Left colon (tissue), 2 donors: ENCODE measurements at regions not wholly inside any gene's neighbourhood (a gene's known extent, or its start where the extent isn't known, plus 50 kb on each side); places are given as distances from the start of the nearest gene placed in this dataset.

Experiments
- ATAC-seq: fragments of 200-7000 bp; cut with Tn5 transposase; one replicate; pipeline ENCODE4 v1.9.1; 2020; ENCODE audit warnings: mild to moderate bottlenecking, moderate library complexity
- DNase-seq, 2 donors: peaks; one replicate each; pipeline ENCODE4 v3.0.0-alpha.2; 2020
- intact Hi-C, 2 donors: fragments of 100-400 bp; cut with DNase I in 1 of 2; cut with micrococcal nuclease in 1 of 2; formaldehyde crosslinking; loops; one replicate each; pipeline versions ENCODE4 v1.11.2 to v1.14.0; 2022; cut with DNase I, micrococcal nuclease
- donor health status: DM: no; HTN: no; CAD: no.
- donor health status: DM: yes; HTN: yes; CAD: no.

DNA sequence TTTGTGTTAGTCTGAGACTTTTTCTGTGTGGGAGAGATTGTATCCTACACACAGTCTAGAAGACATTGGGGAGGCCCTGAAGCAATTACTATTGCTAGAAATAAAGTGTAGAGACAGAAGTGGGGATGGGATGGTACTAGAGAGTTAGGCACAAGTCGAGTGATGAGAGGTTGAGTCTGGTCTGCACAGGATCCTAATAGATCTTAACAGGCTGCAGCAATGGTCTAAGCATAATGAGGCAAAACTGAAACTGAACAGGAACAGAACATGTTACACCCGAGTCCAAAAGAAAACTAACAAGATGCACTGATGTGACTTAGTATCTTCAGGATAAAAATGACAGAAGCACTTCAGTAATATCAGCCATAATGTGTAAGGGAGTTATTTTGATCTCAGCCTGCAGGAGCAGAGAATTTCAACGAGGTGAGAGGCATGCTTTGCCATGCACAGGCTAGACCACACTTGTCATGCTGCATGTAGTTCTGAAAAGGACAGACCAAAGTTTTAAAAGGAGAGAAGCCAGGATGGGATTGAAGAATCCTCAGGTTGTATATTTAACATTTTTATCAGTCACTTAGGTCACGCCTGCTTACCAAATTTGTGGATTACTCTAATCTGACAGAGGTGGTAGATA lies 205.8 kb upstream of the BOD1L1 start:
- intact Hi-C loops, result no loop called here
- ATAC-seq (no peak), DNase-seq (no peak)

- no peak for ATAC-seq
- intact Hi-C loops, result no loop called here
- no peak for DNase-seq
Observed at GRCh38 chr4:13836946-13837912, 209.7 kb upstream of the BOD1L1 start.

GRCh38 chr4:13840502-13841190 lies 213.1 kb upstream of the BOD1L1 start:
- DNase-seq (no peak), ATAC-seq (no peak)
- intact Hi-C loops, result no loop called here

DNA sequence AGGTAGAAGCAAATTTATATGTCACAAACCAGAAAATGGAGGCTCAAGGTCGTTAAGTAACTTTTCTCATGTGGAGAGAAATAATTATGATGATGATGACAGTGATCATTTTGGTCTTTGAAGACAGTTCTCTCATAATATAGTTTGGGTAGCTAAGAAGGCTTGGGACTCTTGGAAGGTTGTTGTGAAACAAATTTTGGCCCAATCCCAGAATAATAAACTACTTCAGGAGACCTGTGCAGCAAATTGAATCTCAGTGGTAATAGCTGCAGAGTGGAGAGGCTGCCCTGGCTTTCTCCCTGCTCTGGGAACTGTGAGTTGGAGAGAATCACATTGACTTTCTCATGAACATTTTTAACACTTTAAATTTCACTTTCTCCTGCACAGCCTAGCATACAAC lies 217.2 kb upstream of the BOD1L1 start:
- ATAC-seq (no peak), DNase-seq (no peak)
- intact Hi-C loops, result no loop called here

GRCh38 chr4:13849778-13850177 lies 222.3 kb upstream of the BOD1L1 start:
- intact Hi-C loops, result no loop called here
- no peak for DNase-seq
- no peak for ATAC-seq

DNA sequence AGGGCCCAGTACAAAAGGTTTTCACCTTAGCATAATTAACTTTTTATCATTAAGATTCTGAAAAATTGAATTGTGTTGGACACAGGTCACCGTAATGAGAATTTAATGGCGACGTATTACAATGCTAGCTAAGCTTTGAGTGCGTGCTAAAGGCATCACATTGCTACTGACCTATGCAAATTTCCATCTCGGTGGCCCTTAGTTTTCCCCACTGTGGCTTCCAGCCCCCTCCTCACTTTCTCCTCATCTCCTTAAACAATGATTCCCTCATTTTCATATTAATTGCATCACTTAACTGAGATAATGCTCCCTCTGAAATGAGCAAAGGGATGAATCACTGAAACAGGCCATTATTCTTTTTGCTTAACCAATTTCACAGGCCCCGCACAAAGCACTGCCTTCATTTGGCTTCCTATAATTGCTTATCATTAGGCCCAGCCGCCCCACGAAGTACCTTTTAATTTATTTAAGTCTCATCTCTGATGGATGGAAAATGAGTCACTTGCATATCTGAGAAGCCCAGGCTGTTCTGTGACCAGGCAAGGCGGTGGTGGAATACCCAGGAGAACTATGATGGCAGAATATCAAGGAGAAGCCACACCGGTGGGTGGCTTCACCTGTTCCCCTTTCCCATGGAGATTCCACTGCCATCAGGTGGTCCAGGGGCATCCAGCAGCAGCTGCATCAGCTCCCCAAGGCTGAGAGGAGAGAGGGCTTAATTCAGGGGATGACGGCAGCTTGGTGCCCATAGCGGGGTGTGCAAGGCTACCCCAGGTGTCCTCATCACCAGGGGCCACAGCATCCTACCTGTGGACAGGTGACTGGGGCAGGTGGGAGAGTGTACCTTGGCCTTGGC lies 223.8 kb upstream of the BOD1L1 start:
- intact Hi-C loops, result no loop called here
- ATAC-seq, result no peak
- no peak for DNase-seq

DNA sequence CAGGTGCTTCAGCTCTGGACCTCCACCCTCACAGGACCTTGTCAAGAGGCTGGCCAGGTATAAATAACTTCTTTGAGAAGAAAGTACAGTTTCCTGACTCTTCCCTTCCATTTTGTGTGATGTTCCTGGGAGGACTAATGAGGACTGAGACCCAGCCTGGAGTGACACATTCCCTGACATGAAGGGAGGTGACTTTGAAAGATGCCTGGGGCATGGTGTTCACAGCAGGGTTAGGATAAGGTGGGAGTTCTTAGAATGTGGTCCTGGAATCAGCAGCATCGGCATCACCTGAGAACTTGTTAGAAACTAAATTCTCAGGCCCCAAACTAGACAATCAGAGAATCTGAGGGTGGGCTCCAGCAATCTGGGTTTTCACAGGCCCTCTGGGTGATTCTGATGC lies 224.9 kb upstream of the BOD1L1 start:
- intact Hi-C loops, result no loop called here
- no peak for ATAC-seq
- no peak for DNase-seq

DNA sequence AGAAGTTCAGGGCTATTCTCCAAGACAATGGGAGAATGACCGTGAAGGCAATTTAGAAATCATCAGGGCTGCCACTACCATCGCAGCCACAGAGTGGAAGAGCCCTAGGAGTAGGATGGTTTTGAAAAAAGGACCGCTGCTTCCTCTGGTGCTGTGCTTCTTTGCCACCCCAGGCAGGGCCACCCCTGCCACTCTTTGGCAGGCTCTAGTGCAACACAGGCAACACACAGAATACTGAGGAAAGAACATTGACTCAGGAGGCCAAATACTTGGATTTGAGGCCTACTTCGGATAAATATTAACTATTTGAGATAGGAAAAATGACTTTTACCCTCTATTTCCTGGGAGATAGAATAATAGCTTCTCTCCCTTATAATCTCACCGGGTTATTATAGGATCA lies 228.9 kb upstream of the BOD1L1 start:
- ATAC-seq (no peak), DNase-seq (no peak)
- intact Hi-C loops, result no loop called here

GRCh38 chr4:13857397-13857796 lies 229.9 kb upstream of the BOD1L1 start:
- no peak for DNase-seq
- no peak for ATAC-seq
- intact Hi-C loops, result no loop called here

DNA sequence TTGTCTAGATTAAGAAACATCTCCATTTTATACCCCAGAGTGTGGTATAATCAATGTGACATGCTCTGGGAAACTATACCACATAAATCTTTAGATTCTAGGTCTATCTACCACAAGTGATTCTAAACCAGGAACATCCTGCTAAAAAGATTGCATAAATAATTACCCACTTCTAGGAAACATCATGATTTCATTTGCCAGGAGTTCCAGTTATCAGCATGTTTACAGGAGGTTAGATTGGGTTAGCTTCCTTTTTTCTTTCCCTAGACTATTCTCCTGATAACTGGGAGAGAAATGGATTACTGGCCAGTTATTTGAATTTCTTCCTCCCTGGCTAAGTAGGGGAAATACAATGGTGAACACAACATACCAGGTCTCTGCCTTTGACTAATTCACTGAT lies 230.3 kb upstream of the BOD1L1 start:
- intact Hi-C loops, result no loop called here
- DNase-seq, result no peak
- no peak for ATAC-seq

GRCh38 chr4:13859423-13859822 lies 231.9 kb upstream of the BOD1L1 start:
- ATAC-seq, result no peak

DNA sequence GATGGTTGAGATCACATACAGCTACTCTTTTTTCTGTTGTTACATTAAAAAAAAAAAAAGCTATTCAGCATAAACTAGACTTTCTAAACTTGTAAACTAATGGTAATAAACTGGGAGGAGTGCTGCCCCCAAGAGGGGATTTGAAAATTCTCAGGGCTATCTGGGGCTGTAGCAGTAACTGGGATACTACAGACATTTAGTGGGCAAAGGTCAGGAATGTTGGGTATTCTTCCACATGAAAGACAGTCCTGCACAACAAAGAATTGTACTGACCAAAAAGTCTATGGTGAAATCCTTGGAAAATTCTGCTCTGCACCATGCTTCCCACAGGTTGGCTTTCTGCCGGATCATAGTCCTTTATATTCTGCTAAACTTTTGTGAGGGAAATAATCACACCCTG lies 232.6 kb upstream of the BOD1L1 start:
- DNase-seq (no peak), ATAC-seq (no peak)
- intact Hi-C loops, result no loop called here

More at GRCh38 chr4:13859423-13859822, 231.9 kb upstream of the BOD1L1 start:
- no peak for DNase-seq
- intact Hi-C loops, result no loop called here

DNA sequence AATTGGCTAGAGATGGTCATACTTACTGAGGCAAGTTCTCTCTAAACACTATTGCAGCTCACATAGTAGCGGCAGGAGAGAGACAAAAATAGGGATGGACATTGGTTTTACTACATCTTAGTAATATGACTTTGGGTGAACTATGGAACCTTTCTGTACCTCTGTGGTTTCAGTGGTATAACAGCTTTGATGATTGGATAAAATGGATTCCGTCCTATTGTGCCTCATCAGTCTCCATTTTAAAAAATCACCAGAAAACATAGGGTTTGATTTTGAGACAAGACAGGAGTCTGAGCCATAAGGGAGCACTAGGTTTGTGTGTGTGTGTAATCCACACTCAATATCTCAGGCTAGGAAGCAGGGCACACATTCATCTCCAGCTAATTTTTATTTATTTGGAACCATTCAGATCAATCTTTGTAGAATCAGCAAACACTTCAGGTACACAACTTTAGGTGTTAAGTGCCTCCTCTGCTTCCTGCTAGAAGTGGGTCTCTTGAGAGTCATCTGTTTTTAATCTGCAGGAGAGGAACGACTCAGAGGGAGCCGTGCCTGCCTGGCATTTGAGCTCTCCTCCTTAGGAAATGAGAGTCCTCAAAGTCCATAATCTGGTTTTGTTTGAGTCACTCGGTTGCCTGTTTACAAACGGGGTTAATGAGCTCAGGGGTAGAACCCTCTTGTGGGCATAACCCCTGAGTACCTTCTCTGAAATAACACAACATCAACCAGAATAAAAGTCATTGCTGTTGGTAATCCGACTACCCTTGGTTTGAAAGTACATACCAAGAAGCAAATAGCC lies 238.5 kb upstream of the BOD1L1 start:
- ATAC-seq (no peak), DNase-seq (no peak)
- intact Hi-C loops, result no loop called here

- ATAC-seq, result no peak
- intact Hi-C loops, result no loop called here
Observed at GRCh38 chr4:13866881-13867280, 239.4 kb upstream of the BOD1L1 start.

GRCh38 chr4:13872155-13872554 lies 244.6 kb upstream of the BOD1L1 start:
- intact Hi-C loops, result loop anchor here in 1 of 2 donors (10.0 kb wide), 1 partner anchor 913 kb away; no protein-coding TSS in a partner anchor
- ATAC-seq (peak; percentile 31), DNase-seq (no peak)

More at GRCh38 chr4:13866881-13867280, 239.4 kb upstream of the BOD1L1 start:
- DNase-seq, result no peak

DNA sequence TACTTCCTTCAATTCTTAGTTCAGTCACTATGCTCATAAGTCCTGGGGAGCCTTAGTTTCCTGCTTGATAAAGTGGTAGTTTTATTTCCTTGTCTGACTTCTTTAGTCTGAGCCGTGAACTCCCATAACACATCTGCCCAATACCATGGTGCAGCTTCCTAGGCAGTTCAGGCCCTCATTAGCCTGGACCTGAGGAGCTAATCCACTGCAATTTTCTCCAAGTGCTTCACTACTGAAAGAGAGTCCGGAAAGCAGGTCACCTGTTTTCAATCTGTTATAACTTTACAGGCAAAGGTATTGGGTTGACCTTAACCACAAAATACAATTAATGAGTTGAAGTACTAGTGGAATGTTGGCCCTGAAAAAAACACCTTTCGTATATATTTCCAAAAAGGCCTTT lies 245.4 kb upstream of the BOD1L1 start:
- no peak for ATAC-seq
- DNase-seq, result no peak
- intact Hi-C loops, result loop anchor here in 1 of 2 donors (10.0 kb wide), 1 partner anchor 912 kb away; no protein-coding TSS in a partner anchor

DNA sequence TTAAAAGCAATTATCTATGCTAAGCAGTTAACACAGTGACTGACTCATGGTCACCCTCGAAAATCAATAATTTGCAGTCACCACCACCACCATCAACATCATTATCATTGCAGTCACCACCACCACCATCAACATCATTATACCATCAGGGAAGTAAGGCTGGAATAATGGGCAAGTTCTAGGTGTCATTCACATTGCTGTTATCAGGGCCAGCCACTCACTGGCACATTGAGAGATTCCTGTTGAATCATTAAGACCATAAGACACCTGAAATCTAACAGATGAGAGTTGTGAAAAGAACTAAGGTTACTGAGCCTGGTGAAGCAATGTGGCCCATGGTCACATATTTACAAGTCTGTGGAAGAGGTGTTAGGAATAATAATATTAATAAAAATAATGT lies 247.7 kb upstream of the BOD1L1 start:
- DNase-seq, result no peak
- ATAC-seq, result no peak
- intact Hi-C loops, result loop anchor here in 1 of 2 donors (10.0 kb wide), 1 partner anchor 910 kb away; no protein-coding TSS in a partner anchor

DNA sequence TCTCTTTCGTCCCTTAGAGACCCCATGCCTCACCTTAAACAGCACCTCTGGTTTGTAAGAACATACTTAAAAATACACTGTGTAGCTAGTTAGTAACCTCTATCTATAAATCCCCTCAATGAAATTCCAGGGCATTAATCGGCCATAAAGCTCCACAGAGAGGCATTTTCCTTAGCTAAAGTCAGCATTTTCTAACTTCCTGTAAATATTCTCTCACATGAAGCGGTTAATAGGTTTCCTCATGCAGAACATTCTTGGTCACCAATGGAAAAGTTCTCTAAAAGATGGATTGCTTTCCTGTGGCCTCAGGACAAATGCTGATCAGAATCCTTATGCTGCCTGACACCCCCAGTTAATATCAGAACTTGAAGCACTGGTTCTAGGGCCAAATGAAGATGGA lies 248.6 kb upstream of the BOD1L1 start:
- ATAC-seq (no peak), DNase-seq (no peak)
- intact Hi-C loops, result loop anchor here in 1 of 2 donors (10.0 kb wide), 1 partner anchor 909 kb away; no protein-coding TSS in a partner anchor
